ENCODE measurements at regions not wholly inside any gene's neighbourhood (a gene's known extent, or its start where the extent isn't known, plus 50 kb on each side); places are given as distances from the start of the nearest gene placed in this dataset.
"Not testable (repeated sequence)": the region's sequence is repeated elsewhere in the genome, so short reads cannot be mapped to it uniquely, and the experiment has no call there.

GRCh38 chr22:47401592-47401898 lies 639.1 kb downstream of the TBC1D22A start:
- Histone ChIP-seq H3K27me3 (ENCODE audit: insufficient read depth, poor library complexity, severe bottlenecking) (no peaks in the 10 kb centered on the region), H3K4me3 (replicated peaks; ENCODE audit: insufficient read depth, low read length) (no peak overlapping the region), H3K27ac (replicated peaks) (no peak overlapping the region)
- no peak for DNase-seq (ENCODE audit: low read depth in 1 of 2, low spot score in 1 of 2)
- TF ChIP-seq POLR2AphosphoS5 (IDR thresholded peaks at IDR 0.05; ENCODE audit: low read depth), result no peak

GRCh38 chr22:47400701-47401591 lies 638.5 kb downstream of the TBC1D22A start:
- TF ChIP-seq SPI1 (IDR thresholded peaks at IDR 0.05; ENCODE audit: borderline replicate concordance, low read depth) (no peak), POLR2AphosphoS5 (IDR thresholded peaks at IDR 0.05; ENCODE audit: low read depth) (no peak), CTCF (IDR thresholded peaks at IDR 0.05; ENCODE audit: insufficient read depth, low read length) (no peak), GABPA (IDR thresholded peaks at IDR 0.05; ENCODE audit: low read depth) (no peak)
- TF ChIP-seq, protein P1, sequence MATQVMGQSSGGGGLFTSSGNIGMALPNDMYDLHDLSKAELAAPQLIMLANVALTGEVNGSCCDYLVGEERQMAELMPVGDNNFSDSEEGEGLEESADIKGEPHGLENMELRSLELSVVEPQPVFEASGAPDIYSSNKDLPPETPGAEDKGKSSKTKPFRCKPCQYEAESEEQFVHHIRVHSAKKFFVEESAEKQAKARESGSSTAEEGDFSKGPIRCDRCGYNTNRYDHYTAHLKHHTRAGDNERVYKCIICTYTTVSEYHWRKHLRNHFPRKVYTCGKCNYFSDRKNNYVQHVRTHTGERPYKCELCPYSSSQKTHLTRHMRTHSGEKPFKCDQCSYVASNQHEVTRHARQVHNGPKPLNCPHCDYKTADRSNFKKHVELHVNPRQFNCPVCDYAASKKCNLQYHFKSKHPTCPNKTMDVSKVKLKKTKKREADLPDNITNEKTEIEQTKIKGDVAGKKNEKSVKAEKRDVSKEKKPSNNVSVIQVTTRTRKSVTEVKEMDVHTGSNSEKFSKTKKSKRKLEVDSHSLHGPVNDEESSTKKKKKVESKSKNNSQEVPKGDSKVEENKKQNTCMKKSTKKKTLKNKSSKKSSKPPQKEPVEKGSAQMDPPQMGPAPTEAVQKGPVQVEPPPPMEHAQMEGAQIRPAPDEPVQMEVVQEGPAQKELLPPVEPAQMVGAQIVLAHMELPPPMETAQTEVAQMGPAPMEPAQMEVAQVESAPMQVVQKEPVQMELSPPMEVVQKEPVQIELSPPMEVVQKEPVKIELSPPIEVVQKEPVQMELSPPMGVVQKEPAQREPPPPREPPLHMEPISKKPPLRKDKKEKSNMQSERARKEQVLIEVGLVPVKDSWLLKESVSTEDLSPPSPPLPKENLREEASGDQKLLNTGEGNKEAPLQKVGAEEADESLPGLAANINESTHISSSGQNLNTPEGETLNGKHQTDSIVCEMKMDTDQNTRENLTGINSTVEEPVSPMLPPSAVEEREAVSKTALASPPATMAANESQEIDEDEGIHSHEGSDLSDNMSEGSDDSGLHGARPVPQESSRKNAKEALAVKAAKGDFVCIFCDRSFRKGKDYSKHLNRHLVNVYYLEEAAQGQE (IDR thresholded peaks at IDR 0.05; ENCODE audit: insufficient replicate concordance, low read depth), result no peak
- H3K27me3 ChIP-seq (ENCODE audit: insufficient read depth, poor library complexity, severe bottlenecking), result no peaks in the 10 kb centered on the region
- H3K27ac ChIP-seq (replicated peaks), result no peak overlapping the region
- H3K4me3 ChIP-seq (replicated peaks; ENCODE audit: insufficient read depth, low read length), result no peak overlapping the region
- no peak for DNase-seq (ENCODE audit: low read depth in 1 of 2, low spot score in 1 of 2)

GRCh38 chr22:47400131-47400530 lies 637.7 kb downstream of the TBC1D22A start:
- H3K27ac ChIP-seq (replicated peaks); DNase-seq (ENCODE audit: low read depth in 1 of 2, low spot score in 1 of 2); H3K4me3 ChIP-seq (replicated peaks; ENCODE audit: insufficient read depth, low read length); H3K27me3 ChIP-seq (ENCODE audit: insufficient read depth, poor library complexity, severe bottlenecking): not testable (repeated sequence)

DNA sequence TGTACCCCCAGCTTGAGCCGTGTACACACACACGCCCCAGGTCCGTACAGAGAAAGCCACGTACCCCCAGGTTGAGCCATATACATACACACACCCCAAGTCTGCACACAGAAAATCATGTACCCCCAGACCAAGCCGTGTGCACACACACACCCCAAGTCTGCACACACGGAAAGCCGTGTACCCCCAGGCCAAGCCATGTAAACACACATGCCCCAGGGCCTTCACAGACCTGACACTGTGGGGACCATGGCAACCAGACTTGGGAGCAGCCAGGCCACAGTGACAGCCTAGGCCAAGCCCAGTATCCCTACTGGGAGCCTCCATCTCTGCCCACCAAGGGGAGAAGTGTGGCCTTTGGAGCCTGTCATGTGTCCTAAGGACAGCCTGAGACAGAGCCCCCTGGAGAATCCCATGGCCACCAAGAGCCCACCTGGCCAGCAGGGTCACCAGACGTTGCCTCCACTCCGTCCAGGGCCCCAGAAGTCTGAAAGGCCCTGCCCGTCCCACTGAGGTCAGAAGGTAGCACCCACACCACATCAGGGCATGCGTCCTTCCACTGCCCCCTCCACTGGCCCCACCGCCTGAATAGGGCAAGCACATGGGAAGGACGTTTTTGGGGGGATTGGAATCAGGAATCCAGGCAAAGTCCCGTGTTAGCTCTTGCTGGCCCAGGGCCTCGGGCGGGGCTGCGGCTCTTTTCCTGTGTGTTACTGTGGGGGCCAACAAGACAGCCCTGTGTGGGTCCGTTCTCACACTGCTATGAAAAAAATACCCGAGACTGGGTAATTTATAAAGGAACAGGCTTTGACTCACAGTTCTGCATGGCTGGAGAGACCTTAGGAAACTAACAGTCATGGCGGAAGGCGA lies 636.7 kb downstream of the TBC1D22A start:
- Histone ChIP-seq H3K27ac (replicated peaks) (no peak overlapping the region), H3K4me3 (replicated peaks; ENCODE audit: insufficient read depth, low read length) (no peak overlapping the region), H3K27me3 (ENCODE audit: insufficient read depth, poor library complexity, severe bottlenecking) (no peaks in the 10 kb centered on the region)
- no peak for DNase-seq (ENCODE audit: low read depth in 1 of 2, low spot score in 1 of 2)
- TF ChIP-seq POLR2AphosphoS5 (IDR thresholded peaks at IDR 0.05; ENCODE audit: low read depth), result no peak

DNA sequence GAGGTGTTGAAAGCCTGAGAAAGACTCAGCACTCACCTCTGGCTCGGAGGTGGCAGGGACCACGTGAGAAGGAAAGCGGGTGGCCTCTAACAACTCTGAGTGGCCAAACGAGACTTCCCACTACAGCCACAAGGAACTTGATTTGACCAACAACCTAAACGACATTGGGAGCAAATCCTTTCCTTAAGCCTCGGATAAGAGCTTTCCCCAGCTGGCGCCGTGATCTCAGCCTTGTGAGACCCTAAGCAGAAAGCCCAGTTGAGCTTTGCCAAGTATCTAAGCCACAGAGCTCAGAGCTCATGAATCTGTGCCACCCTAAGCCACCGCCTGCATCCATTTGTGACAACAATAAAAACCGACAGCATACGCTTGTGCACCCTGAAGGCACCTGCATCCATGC lies 636.0 kb downstream of the TBC1D22A start:
- DNase-seq (ENCODE audit: low read depth in 1 of 2, low spot score in 1 of 2), result no peak
- H3K27ac ChIP-seq (replicated peaks), result no peak overlapping the region
- TF ChIP-seq CTCF (IDR thresholded peaks at IDR 0.05; ENCODE audit: insufficient read depth, low read length), result no peak
- TF ChIP-seq, protein P1 (IDR thresholded peaks at IDR 0.05; ENCODE audit: insufficient replicate concordance, low read depth), result no peak
- no peak overlapping the region for H3K4me3 ChIP-seq (replicated peaks; ENCODE audit: insufficient read depth, low read length)
- H3K27me3 ChIP-seq (ENCODE audit: insufficient read depth, poor library complexity, severe bottlenecking), result no peaks in the 10 kb centered on the region

Measured in HL-60 (cell line).